ENCODE measurements at regions not wholly inside any gene's neighbourhood (a gene's known extent, or its start where the extent isn't known, plus 50 kb on each side); places are given as distances from the start of the nearest gene placed in this dataset.

GRCh38 chr4:134812611-134813010 is 611.0 kb upstream of the PABPC4L start:
- no peaks in the 10 kb centered on the region for H3K4me1 ChIP-seq (ENCODE audit: insufficient read depth, low read length)
- H3K36me3 ChIP-seq (ENCODE audit: insufficient read depth, low read length): no peaks in the 10 kb centered on the region
- FAIRE-seq (no peak), DNase-seq (ENCODE audit: low read depth) (no peak)
- no peaks in the 10 kb centered on the region for H3K27me3 ChIP-seq (ENCODE audit: insufficient read depth, low read length)
- no peak overlapping the region for H3K4me3 ChIP-seq (ENCODE audit: insufficient read depth, low read depth, low read length)
- no peak overlapping the region for H2AFZ ChIP-seq (ENCODE audit: low read depth, low read length)
- Mint-ChIP-seq H3K27ac (ENCODE audit: unreplicated experiment) (no peak overlapping the region), H3K9me3 (ENCODE audit: unreplicated experiment) (peaks cover 2% of the 10 kb centered on the region), H3K36me3 (ENCODE audit: low read depth, unreplicated experiment) (no peaks in the 10 kb centered on the region), H3K4me3 (ENCODE audit: unreplicated experiment) (no peak overlapping the region), H3K27me3 (ENCODE audit: low read depth, unreplicated experiment) (no peaks in the 10 kb centered on the region), H3K4me1 (ENCODE audit: low read depth, unreplicated experiment) (no peaks in the 10 kb centered on the region)
- H3K9me3 ChIP-seq (ENCODE audit: insufficient read depth, low read depth, low read length): no peaks in the 10 kb centered on the region
- H3K79me2 ChIP-seq (ENCODE audit: insufficient read depth, low read length): no peaks in the 10 kb centered on the region
- no peak overlapping the region for H3K9ac ChIP-seq (ENCODE audit: low read length)
- TF ChIP-seq EZH2 (IDR thresholded peaks at IDR 0.05; ENCODE audit: insufficient read depth, low read length) (no peak), CTCF (IDR thresholded peaks at IDR 0.05; ENCODE audit: insufficient read depth, low read depth, low read length) (no peak)
- H3K27ac ChIP-seq (ENCODE audit: low read depth, low read length): no peak overlapping the region
- no peaks in the 10 kb centered on the region for H4K20me1 ChIP-seq (ENCODE audit: insufficient read depth, low read length)
- H3K4me2 ChIP-seq (ENCODE audit: low read length): no peak overlapping the region

GRCh38 chr4:134807231-134807745 is 605.7 kb upstream of the PABPC4L start:
- Mint-ChIP-seq H3K27ac (ENCODE audit: unreplicated experiment) (no peak overlapping the region), H3K27me3 (ENCODE audit: low read depth, unreplicated experiment) (no peaks in the 10 kb centered on the region), H3K4me1 (ENCODE audit: low read depth, unreplicated experiment) (no peaks in the 10 kb centered on the region), H3K9me3 (ENCODE audit: unreplicated experiment) (no peaks in the 10 kb centered on the region), H3K36me3 (ENCODE audit: low read depth, unreplicated experiment) (no peaks in the 10 kb centered on the region), H3K4me3 (ENCODE audit: unreplicated experiment) (no peak overlapping the region)
- Histone ChIP-seq H3K4me2 (ENCODE audit: low read length) (no peak overlapping the region), H3K4me3 (ENCODE audit: insufficient read depth, low read depth, low read length) (no peak overlapping the region), H3K79me2 (ENCODE audit: insufficient read depth, low read length) (no peaks in the 10 kb centered on the region), H3K9me3 (ENCODE audit: insufficient read depth, low read depth, low read length) (no peaks in the 10 kb centered on the region), H3K36me3 (ENCODE audit: insufficient read depth, low read length) (no peaks in the 10 kb centered on the region), H3K4me1 (ENCODE audit: insufficient read depth, low read length) (no peaks in the 10 kb centered on the region), H3K27ac (ENCODE audit: low read depth, low read length) (no peak overlapping the region), H2AFZ (ENCODE audit: low read depth, low read length) (no peak overlapping the region), H3K9ac (ENCODE audit: low read length) (no peak overlapping the region), H4K20me1 (ENCODE audit: insufficient read depth, low read length) (no peaks in the 10 kb centered on the region), H3K27me3 (ENCODE audit: insufficient read depth, low read length) (no peaks in the 10 kb centered on the region)
- no peak for DNase-seq (ENCODE audit: low read depth)
- TF ChIP-seq CTCF (IDR thresholded peaks at IDR 0.05; ENCODE audit: insufficient read depth, low read depth, low read length) (no peak), EZH2 (IDR thresholded peaks at IDR 0.05; ENCODE audit: insufficient read depth, low read length) (no peak)
- FAIRE-seq: no peak

GRCh38 chr4:134798573-134798972 is 597.0 kb upstream of the PABPC4L start:
- Mint-ChIP-seq H3K27ac (ENCODE audit: unreplicated experiment) (no peak overlapping the region), H3K4me3 (ENCODE audit: unreplicated experiment) (no peak overlapping the region), H3K9me3 (ENCODE audit: unreplicated experiment) (peaks cover 8% of the 10 kb centered on the region), H3K36me3 (ENCODE audit: low read depth, unreplicated experiment) (no peaks in the 10 kb centered on the region), H3K27me3 (ENCODE audit: low read depth, unreplicated experiment) (no peaks in the 10 kb centered on the region), H3K4me1 (ENCODE audit: low read depth, unreplicated experiment) (no peaks in the 10 kb centered on the region)
- Histone ChIP-seq H4K20me1 (ENCODE audit: insufficient read depth, low read length) (no peaks in the 10 kb centered on the region), H3K9me3 (ENCODE audit: insufficient read depth, low read depth, low read length) (no peaks in the 10 kb centered on the region), H2AFZ (ENCODE audit: low read depth, low read length) (no peak overlapping the region), H3K36me3 (ENCODE audit: insufficient read depth, low read length) (no peaks in the 10 kb centered on the region), H3K4me1 (ENCODE audit: insufficient read depth, low read length) (no peaks in the 10 kb centered on the region), H3K9ac (ENCODE audit: low read length) (no peak overlapping the region), H3K4me2 (ENCODE audit: low read length) (no peak overlapping the region), H3K79me2 (ENCODE audit: insufficient read depth, low read length) (no peaks in the 10 kb centered on the region), H3K27me3 (ENCODE audit: insufficient read depth, low read length) (no peaks in the 10 kb centered on the region), H3K4me3 (ENCODE audit: insufficient read depth, low read depth, low read length) (no peak overlapping the region), H3K27ac (ENCODE audit: low read depth, low read length) (no peak overlapping the region)
- DNase-seq (ENCODE audit: low read depth): no peak
- TF ChIP-seq CTCF (IDR thresholded peaks at IDR 0.05; ENCODE audit: insufficient read depth, low read depth, low read length) (no peak), EZH2 (IDR thresholded peaks at IDR 0.05; ENCODE audit: insufficient read depth, low read length) (no peak)
- no peak for FAIRE-seq

All from astrocyte (in vitro differentiated cells and primary cell).